GM18511 (cell line): ENCODE measurements at regions not wholly inside any gene's neighbourhood (a gene's known extent, or its start where the extent isn't known, plus 50 kb on each side); places are given as distances from the start of the nearest gene placed in this dataset.

Experiments
- ATAC-seq: cut with Tn5 transposase; IDR thresholded peaks from one replicate; pipeline ENCODE4 v1.9.1; 2021; ENCODE audit warnings: mild to moderate bottlenecking, moderate library complexity; ENCODE audit not compliant: unreplicated experiment

- ATAC-seq = no peak
Measured at GRCh38 chr5:144103611-144104485, 66.6 kb downstream of the YIPF5 start.

GRCh38 chr5:144105371-144105770 lies 65.1 kb downstream of the YIPF5 start:
- ATAC-seq = no peak

- ATAC-seq = no peak
Measured at GRCh38 chr5:144108131-144108530, 62.3 kb downstream of the YIPF5 start.
